ENCODE measurements at regions not wholly inside any gene's neighbourhood (a gene's known extent, or its start where the extent isn't known, plus 50 kb on each side); places are given as distances from the start of the nearest gene placed in this dataset.
A peak's percentile ranks its signal among the peaks of the same experiment; 100 is the strongest.
"Not testable (repeated sequence)": the region's sequence is repeated elsewhere in the genome, so short reads cannot be mapped to it uniquely, and the experiment has no call there.

GRCh38 chr5:89542736-89543135 is 659.8 kb upstream of the MEF2C start:
- Mint-ChIP-seq H3K4me1 (ENCODE audit: low read depth in 2 of 2) (no peaks in the 10 kb centered on the region), H3K4me3 (no peak overlapping the region), H3K27me3 (peaks cover 0 to 3% of the 10 kb centered on the region in 2 donors), H3K9me3 (no peaks in the 10 kb centered on the region), H3K27ac (no peak overlapping the region), H3K36me3 (no peaks in the 10 kb centered on the region)
- DNase-seq (ENCODE audit: low spot score) (no peak), ATAC-seq (no peak)

DNA sequence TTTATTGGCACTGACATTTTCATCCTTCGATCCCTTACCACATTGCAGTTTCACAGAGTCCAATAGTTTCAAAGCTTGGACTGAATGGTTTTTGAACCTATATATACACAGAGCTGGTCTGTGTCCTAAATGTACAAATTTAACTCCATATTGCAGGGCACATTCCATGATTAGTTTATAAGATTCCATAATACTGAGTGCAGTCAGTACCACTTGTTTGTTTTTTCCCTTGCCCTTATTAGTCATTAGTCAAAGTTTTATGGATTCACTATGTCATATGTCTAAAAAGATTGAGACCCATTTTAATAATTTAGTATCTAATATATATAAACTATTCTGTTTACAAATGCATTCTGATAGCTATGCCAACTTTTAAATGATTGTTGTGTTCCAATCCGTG is 654.8 kb upstream of the MEF2C start:
- H3K4me3 Mint-ChIP-seq, result no peak overlapping the region
- H3K4me1 Mint-ChIP-seq (ENCODE audit: low read depth in 2 of 2), result no peaks in the 10 kb centered on the region
- DNase-seq (ENCODE audit: low spot score) (no peak), ATAC-seq (no peak)
- H3K27me3 Mint-ChIP-seq, result peaks cover 0 to 3% of the 10 kb centered on the region in 2 donors
- no peaks in the 10 kb centered on the region for H3K36me3 Mint-ChIP-seq
- H3K27ac Mint-ChIP-seq, result no peak overlapping the region
- peaks cover 3% of the 10 kb centered on the region for H3K9me3 Mint-ChIP-seq

GRCh38 chr5:89536020-89536419 is 653.0 kb upstream of the MEF2C start:
- H3K36me3 Mint-ChIP-seq, result no peaks in the 10 kb centered on the region
- H3K4me1 Mint-ChIP-seq (ENCODE audit: low read depth in 2 of 2), result no peaks in the 10 kb centered on the region
- no peak overlapping the region for H3K4me3 Mint-ChIP-seq
- H3K9me3 Mint-ChIP-seq, result peaks cover 3% of the 10 kb centered on the region
- ATAC-seq (no peak), DNase-seq (ENCODE audit: low spot score) (no peak)
- H3K27me3 Mint-ChIP-seq, result peaks cover 0 to 3% of the 10 kb centered on the region in 2 donors
- H3K27ac Mint-ChIP-seq, result no peak overlapping the region

- ATAC-seq (no peak), DNase-seq (ENCODE audit: low spot score) (no peak)
- Mint-ChIP-seq H3K27me3 (peaks cover 0 to 3% of the 10 kb centered on the region in 2 donors), H3K4me1 (ENCODE audit: low read depth in 2 of 2) (no peaks in the 10 kb centered on the region), H3K4me3 (no peak overlapping the region), H3K9me3 (peaks cover 3% of the 10 kb centered on the region), H3K36me3 (no peaks in the 10 kb centered on the region), H3K27ac (no peak overlapping the region)
Observed at GRCh38 chr5:89535411-89535810, 652.4 kb upstream of the MEF2C start.

DNA sequence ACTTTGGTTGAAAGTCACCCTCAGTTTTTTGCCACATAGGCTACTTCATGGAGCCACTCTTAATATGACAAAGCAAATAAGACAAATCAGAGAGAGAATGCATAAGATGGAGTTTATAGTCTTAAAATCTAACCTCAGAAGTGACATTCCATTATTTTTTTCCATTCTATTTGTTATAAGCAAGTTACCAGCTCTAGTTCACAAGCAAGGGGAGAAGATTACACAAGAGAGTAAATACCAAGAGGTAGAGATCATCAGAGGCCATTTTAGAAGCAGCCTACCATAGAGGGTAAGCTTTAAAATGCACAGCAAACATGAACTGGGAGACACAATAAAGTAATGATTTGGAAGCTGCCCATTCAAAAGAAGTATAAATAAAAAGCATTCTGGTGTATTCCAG is 651.3 kb upstream of the MEF2C start:
- Mint-ChIP-seq H3K9me3 (peaks cover 3% of the 10 kb centered on the region), H3K4me3 (no peak overlapping the region), H3K4me1 (ENCODE audit: low read depth in 2 of 2) (no peaks in the 10 kb centered on the region), H3K27me3 (peaks cover 0 to 3% of the 10 kb centered on the region in 2 donors), H3K27ac (no peak overlapping the region), H3K36me3 (no peaks in the 10 kb centered on the region)
- ATAC-seq (no peak), DNase-seq (ENCODE audit: low spot score) (no peak)

GRCh38 chr5:89524785-89525184 is 641.8 kb upstream of the MEF2C start:
- no peaks in the 10 kb centered on the region for H3K4me1 Mint-ChIP-seq (ENCODE audit: low read depth in 2 of 2)
- no peak overlapping the region for H3K4me3 Mint-ChIP-seq
- H3K36me3 Mint-ChIP-seq, result no peaks in the 10 kb centered on the region
- DNase-seq (ENCODE audit: low spot score), result no peak
- no peak overlapping the region for H3K27ac Mint-ChIP-seq
- no peaks in the 10 kb centered on the region for H3K27me3 Mint-ChIP-seq
- ATAC-seq, result no peak
- H3K9me3 Mint-ChIP-seq, result peaks cover 3% of the 10 kb centered on the region

- H3K27me3 Mint-ChIP-seq; ATAC-seq; H3K36me3 Mint-ChIP-seq; H3K9me3 Mint-ChIP-seq; H3K4me1 Mint-ChIP-seq (ENCODE audit: low read depth in 2 of 2); DNase-seq (ENCODE audit: low spot score); H3K4me3 Mint-ChIP-seq; H3K27ac Mint-ChIP-seq: not testable (repeated sequence)
Observed at GRCh38 chr5:89523867-89524266, 640.9 kb upstream of the MEF2C start.

- no peak for ATAC-seq
- H3K27ac Mint-ChIP-seq, result no peak overlapping the region
- H3K4me3 Mint-ChIP-seq, result no peak overlapping the region
- H3K9me3 Mint-ChIP-seq, result no peaks in the 10 kb centered on the region
- H3K36me3 Mint-ChIP-seq, result no peaks in the 10 kb centered on the region
- no peak for DNase-seq (ENCODE audit: low spot score)
- no peaks in the 10 kb centered on the region for H3K4me1 Mint-ChIP-seq (ENCODE audit: low read depth in 2 of 2)
- H3K27me3 Mint-ChIP-seq, result no peaks in the 10 kb centered on the region
Observed at GRCh38 chr5:89520771-89521170, 637.8 kb upstream of the MEF2C start.

- H3K27ac Mint-ChIP-seq, result no peak overlapping the region
- H3K27me3 Mint-ChIP-seq, result no peaks in the 10 kb centered on the region
- DNase-seq (ENCODE audit: low spot score) (no peak), ATAC-seq (no peak)
- H3K36me3 Mint-ChIP-seq, result no peaks in the 10 kb centered on the region
- H3K4me3 Mint-ChIP-seq, result no peak overlapping the region
- no peaks in the 10 kb centered on the region for H3K4me1 Mint-ChIP-seq (ENCODE audit: low read depth in 2 of 2)
- no peaks in the 10 kb centered on the region for H3K9me3 Mint-ChIP-seq
Observed at GRCh38 chr5:89513299-89514044, 630.5 kb upstream of the MEF2C start.

- H3K4me1 Mint-ChIP-seq (ENCODE audit: low read depth in 2 of 2), result no peaks in the 10 kb centered on the region
- H3K9me3 Mint-ChIP-seq, result peaks cover 4% of the 10 kb centered on the region
- DNase-seq (ENCODE audit: low spot score), result no peak
- H3K4me3 Mint-ChIP-seq, result no peak overlapping the region
- H3K36me3 Mint-ChIP-seq, result no peaks in the 10 kb centered on the region
- peaks cover 0 to 3% of the 10 kb centered on the region in 2 donors for H3K27me3 Mint-ChIP-seq
- ATAC-seq, result no peak
- no peak overlapping the region for H3K27ac Mint-ChIP-seq
Observed at GRCh38 chr5:89504051-89504450, 621.1 kb upstream of the MEF2C start.

GRCh38 chr5:89499787-89500186 is 616.8 kb upstream of the MEF2C start:
- Mint-ChIP-seq H3K27me3 (peaks cover 0 to 3% of the 10 kb centered on the region in 2 donors), H3K36me3 (no peaks in the 10 kb centered on the region), H3K4me3 (no peak overlapping the region), H3K27ac (no peak overlapping the region), H3K4me1 (ENCODE audit: low read depth in 2 of 2) (no peaks in the 10 kb centered on the region), H3K9me3 (peaks cover 4% of the 10 kb centered on the region)
- no peak for DNase-seq (ENCODE audit: low spot score)
- no peak for ATAC-seq

- Mint-ChIP-seq H3K9me3 (peaks cover 4% of the 10 kb centered on the region), H3K4me3 (no peak overlapping the region), H3K27me3 (peaks cover 0 to 3% of the 10 kb centered on the region in 2 donors), H3K36me3 (no peaks in the 10 kb centered on the region), H3K27ac (no peak overlapping the region), H3K4me1 (ENCODE audit: low read depth in 2 of 2) (no peaks in the 10 kb centered on the region)
- DNase-seq (ENCODE audit: low spot score) (no peak), ATAC-seq (peak in 1 of 2 donors; percentile 36)
Observed at GRCh38 chr5:89498699-89499098, 615.7 kb upstream of the MEF2C start.

GRCh38 chr5:89493414-89493813 is 610.4 kb upstream of the MEF2C start:
- ATAC-seq, result no peak
- H3K27ac Mint-ChIP-seq, result no peak overlapping the region

DNA sequence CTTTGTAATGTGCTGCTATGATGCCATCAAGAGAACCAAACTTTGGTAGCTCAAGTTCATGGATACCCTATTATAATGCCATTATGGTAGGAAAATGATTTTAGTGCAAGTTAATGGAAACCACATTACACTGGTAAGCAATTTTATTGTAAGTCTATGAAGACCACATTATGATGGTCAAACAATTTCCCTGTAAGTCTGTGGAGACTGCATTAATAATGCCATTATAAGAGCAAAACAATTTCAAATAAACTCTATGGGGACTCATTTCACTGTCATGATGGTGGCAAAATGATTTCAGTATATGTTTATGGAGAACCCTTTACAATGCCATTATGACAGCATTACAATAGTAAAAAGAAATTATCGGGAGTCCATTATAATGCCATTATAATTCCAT is 602.0 kb upstream of the MEF2C start:
- no peak for ATAC-seq
- Mint-ChIP-seq H3K27me3 (no peaks in the 10 kb centered on the region), H3K9me3 (peaks cover 5% of the 10 kb centered on the region), H3K36me3 (no peaks in the 10 kb centered on the region), H3K27ac (no peak overlapping the region), H3K4me1 (ENCODE audit: low read depth in 2 of 2) (no peaks in the 10 kb centered on the region), H3K4me3 (no peak overlapping the region)
- no peak for DNase-seq (ENCODE audit: low spot score)

More at GRCh38 chr5:89493414-89493813, 610.4 kb upstream of the MEF2C start:
- no peak for DNase-seq (ENCODE audit: low spot score)
- H3K9me3 Mint-ChIP-seq, result peaks cover 7% of the 10 kb centered on the region
- no peak overlapping the region for H3K4me3 Mint-ChIP-seq
- H3K27me3 Mint-ChIP-seq, result no peaks in the 10 kb centered on the region
- no peaks in the 10 kb centered on the region for H3K4me1 Mint-ChIP-seq (ENCODE audit: low read depth in 2 of 2)
- H3K36me3 Mint-ChIP-seq, result no peaks in the 10 kb centered on the region
